ENCODE measurements at regions not wholly inside any gene's neighbourhood (a gene's known extent, or its start where the extent isn't known, plus 50 kb on each side); places are given as distances from the start of the nearest gene placed in this dataset.

- Mint-ChIP-seq H3K27ac (no peak overlapping the region), H3K36me3 (ENCODE audit: low read depth) (no peaks in the 10 kb centered on the region), H3K4me3 (no peak overlapping the region), H3K4me1 (no peaks in the 10 kb centered on the region), H3K27me3 (no peaks in the 10 kb centered on the region), H3K9me3 (no peaks in the 10 kb centered on the region)
- ChIA-PET POLR2A (interaction anchor here (0.5 kb wide), 1 partner anchor 1626 kb away, joined by 5 read pairs; no protein-coding TSS in a partner anchor), CTCF (no interaction called here)
- no peak for ATAC-seq (ENCODE audit: low read depth)
- intact Hi-C loops (cut with micrococcal nuclease) = no loop called here
- TF ChIP-seq CTCF (IDR thresholded peaks at IDR 0.05) = no peak
- no peak for DNase-seq
Observed at GRCh38 chrX:39714471-39714870, 383.3 kb downstream of the BCOR start.

- ATAC-seq (ENCODE audit: low read depth) = no peak
- H3K27ac Mint-ChIP-seq = no peak overlapping the region
- H3K4me3 Mint-ChIP-seq = no peak overlapping the region
- intact Hi-C loops (cut with micrococcal nuclease) = no loop called here
- H3K9me3 Mint-ChIP-seq = no peaks in the 10 kb centered on the region
- H3K36me3 Mint-ChIP-seq (ENCODE audit: low read depth) = no peaks in the 10 kb centered on the region
- CTCF ChIA-PET = no interaction called here
- DNase-seq = no peak
- no peaks in the 10 kb centered on the region for H3K27me3 Mint-ChIP-seq
- no peak for TF ChIP-seq CTCF (IDR thresholded peaks at IDR 0.05)
- POLR2A ChIA-PET = no interaction called here
- H3K4me1 Mint-ChIP-seq = no peaks in the 10 kb centered on the region
Observed at GRCh38 chrX:39716401-39716800, 381.4 kb downstream of the BCOR start.

GRCh38 chrX:39716802-39717540 is 380.8 kb downstream of the BCOR start:
- intact Hi-C loops (cut with micrococcal nuclease) = no loop called here
- ChIA-PET POLR2A (no interaction called here), CTCF (no interaction called here)
- Mint-ChIP-seq H3K9me3 (no peaks in the 10 kb centered on the region), H3K4me1 (no peaks in the 10 kb centered on the region), H3K4me3 (no peak overlapping the region), H3K36me3 (ENCODE audit: low read depth) (no peaks in the 10 kb centered on the region), H3K27me3 (no peaks in the 10 kb centered on the region), H3K27ac (no peak overlapping the region)
- no peak for DNase-seq
- TF ChIP-seq CTCF (IDR thresholded peaks at IDR 0.05) = no peak
- no peak for ATAC-seq (ENCODE audit: low read depth)

DNA sequence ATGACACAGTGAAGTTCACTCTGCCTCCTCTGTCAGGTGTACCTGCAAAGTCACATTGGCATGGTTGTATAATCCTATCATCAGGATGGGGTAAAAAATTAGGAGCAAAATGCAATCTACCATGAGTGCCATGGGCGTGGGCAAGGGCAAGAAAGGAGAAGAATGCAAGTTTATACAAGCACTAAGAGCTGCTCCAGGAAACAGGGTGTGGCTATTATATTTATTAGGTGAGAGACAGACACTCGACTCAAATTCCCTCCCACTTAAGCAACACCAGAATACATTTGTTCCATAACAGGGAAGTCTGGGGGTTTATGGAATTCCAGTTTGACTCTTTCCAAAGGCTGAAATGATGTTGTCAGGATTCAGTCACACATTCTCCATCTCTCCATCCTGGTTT is 378.8 kb downstream of the BCOR start:
- ChIA-PET CTCF (no interaction called here), POLR2A (no interaction called here)
- Mint-ChIP-seq H3K36me3 (ENCODE audit: low read depth) (no peaks in the 10 kb centered on the region), H3K4me3 (no peak overlapping the region), H3K27me3 (peaks cover 3% of the 10 kb centered on the region), H3K4me1 (no peaks in the 10 kb centered on the region), H3K27ac (no peak overlapping the region), H3K9me3 (no peaks in the 10 kb centered on the region)
- DNase-seq (no peak), ATAC-seq (ENCODE audit: low read depth) (no peak)
- intact Hi-C loops (cut with micrococcal nuclease) = no loop called here
- TF ChIP-seq CTCF (IDR thresholded peaks at IDR 0.05) = no peak

GRCh38 chrX:39720945-39721344 is 376.8 kb downstream of the BCOR start:
- POLR2A ChIA-PET = no interaction called here
- CTCF ChIA-PET = no interaction called here
- no peak overlapping the region for H3K27ac Mint-ChIP-seq
- peaks cover 6% of the 10 kb centered on the region for H3K27me3 Mint-ChIP-seq
- DNase-seq (no peak), ATAC-seq (ENCODE audit: low read depth) (no peak)
- H3K36me3 Mint-ChIP-seq (ENCODE audit: low read depth) = no peaks in the 10 kb centered on the region
- no peak overlapping the region for H3K4me3 Mint-ChIP-seq
- no peaks in the 10 kb centered on the region for H3K9me3 Mint-ChIP-seq
- no peak for TF ChIP-seq CTCF (IDR thresholded peaks at IDR 0.05)
- H3K4me1 Mint-ChIP-seq = no peaks in the 10 kb centered on the region
- intact Hi-C loops (cut with micrococcal nuclease) = no loop called here
